ENCODE measurements at regions not wholly inside any gene's neighbourhood (a gene's known extent, or its start where the extent isn't known, plus 50 kb on each side); places are given as distances from the start of the nearest gene placed in this dataset.

DNA sequence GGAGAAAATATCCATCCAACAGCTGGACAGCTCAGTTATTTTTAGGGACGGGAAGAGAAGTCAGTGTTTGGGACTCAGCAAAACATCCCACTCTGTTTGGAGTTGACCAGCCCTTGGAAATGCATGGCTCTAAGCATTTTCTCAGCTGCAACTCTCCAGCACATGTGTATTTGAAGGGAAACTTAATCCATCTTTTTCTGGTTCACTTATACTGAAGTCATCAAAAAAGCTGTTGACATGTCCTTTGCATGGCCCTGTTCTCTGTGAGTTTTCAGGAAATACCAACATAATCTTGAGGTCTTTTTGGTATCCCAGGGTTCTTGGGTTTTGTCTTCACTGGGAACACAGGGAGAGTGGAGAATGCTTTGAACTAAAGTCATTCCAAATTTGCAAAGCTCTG is 91.9 kb upstream of the CELF4 start:
- Histone ChIP-seq H3K27ac (ENCODE audit: low read length) (no peak overlapping the region), H3K4me1 (ENCODE audit: control insufficient read depth, insufficient read depth, low read length) (no peaks in the 10 kb centered on the region), H3K9me3 (ENCODE audit: control insufficient read depth, low read length) (no peaks in the 10 kb centered on the region), H3K27me3 (ENCODE audit: control insufficient read depth, insufficient read depth) (no peaks in the 10 kb centered on the region), H3K4me3 (ENCODE audit: low read length) (no peak overlapping the region)
- intact Hi-C loops (cut with DNase I) = no loop called here
- ATAC-seq = no peak
- DNase-seq = no peak
- 32% methylated on average over 1 of the region's 1 CpG for WGBS

DNA sequence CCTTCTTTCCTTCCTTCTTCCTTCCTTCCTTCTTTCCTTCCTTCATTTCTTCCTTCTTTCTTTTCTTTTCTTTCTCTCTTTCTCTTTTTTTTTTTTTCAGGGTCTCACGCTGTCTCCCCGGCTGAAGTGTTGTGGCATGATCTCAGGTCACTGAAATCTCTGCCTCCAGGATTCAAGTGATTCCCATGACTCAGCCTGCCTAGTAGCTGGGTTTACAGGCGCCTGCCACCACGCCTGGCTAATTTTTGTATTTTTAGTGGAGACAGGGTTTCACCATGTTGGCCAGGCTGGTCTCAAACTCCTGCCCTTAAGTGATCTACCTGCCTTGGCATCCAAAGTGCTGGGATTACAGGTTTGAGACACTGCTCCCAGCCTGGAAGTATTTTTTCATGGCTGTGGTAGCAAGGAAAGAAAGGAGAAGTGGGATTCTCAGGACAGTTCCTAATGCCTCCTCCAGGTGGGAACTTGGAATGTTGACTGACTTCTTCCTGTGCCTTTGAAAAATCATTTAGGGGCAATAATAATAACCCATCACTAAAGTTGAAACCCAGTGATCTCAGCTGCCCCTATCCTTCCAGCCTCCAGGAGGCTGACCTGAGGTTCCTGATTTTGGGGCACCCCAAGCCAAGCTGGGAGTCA is 89.3 kb upstream of the CELF4 start:
- H3K9me3 ChIP-seq (ENCODE audit: control insufficient read depth, low read length) = no peaks in the 10 kb centered on the region
- 81% methylated on average over 4 of the region's 4 CpGs for WGBS
- no peak for ATAC-seq

GRCh38 chr18:37654034-37654433 is 88.4 kb upstream of the CELF4 start:
- intact Hi-C loops (cut with DNase I) = no loop called here
- Histone ChIP-seq H3K9me3 (ENCODE audit: control insufficient read depth, low read length) (no peaks in the 10 kb centered on the region), H3K27ac (ENCODE audit: low read length) (no peak overlapping the region), H3K27me3 (ENCODE audit: control insufficient read depth, insufficient read depth) (no peaks in the 10 kb centered on the region), H3K4me3 (ENCODE audit: low read length) (no peak overlapping the region), H3K4me1 (ENCODE audit: control insufficient read depth, insufficient read depth, low read length) (no peaks in the 10 kb centered on the region)
- DNase-seq = no peak
- 47% methylated on average over 3 of the region's 3 CpGs for WGBS
- no peak for ATAC-seq

More for the DNA sequence above, 89.3 kb upstream of the CELF4 start:
- Histone ChIP-seq H3K4me3 (ENCODE audit: low read length) (no peak overlapping the region), H3K27ac (ENCODE audit: low read length) (no peak overlapping the region), H3K27me3 (ENCODE audit: control insufficient read depth, insufficient read depth) (no peaks in the 10 kb centered on the region), H3K4me1 (ENCODE audit: control insufficient read depth, insufficient read depth, low read length) (no peaks in the 10 kb centered on the region)
- DNase-seq = no peak
- intact Hi-C loops (cut with DNase I) = no loop called here

DNA sequence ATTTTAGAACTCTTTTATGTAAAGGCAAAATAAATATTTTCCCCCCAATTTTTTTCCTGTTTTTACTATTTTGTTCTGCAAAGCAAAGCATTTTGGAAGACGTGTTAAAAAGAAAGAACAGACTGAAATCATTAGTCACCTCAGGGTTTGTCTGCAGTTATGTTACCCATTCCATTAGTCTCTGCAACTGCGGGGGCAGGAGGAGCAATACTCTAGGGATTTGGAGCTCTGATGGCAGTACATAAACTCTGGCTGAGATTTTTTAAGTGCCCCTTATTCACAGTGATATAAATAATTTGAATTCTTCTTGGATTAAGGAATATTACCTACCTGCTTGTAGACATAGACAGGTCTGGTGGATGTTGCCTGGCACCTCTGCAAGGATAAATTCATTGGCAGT is 88.0 kb upstream of the CELF4 start:
- Histone ChIP-seq H3K4me3 (ENCODE audit: low read length) (no peak overlapping the region), H3K4me1 (ENCODE audit: control insufficient read depth, insufficient read depth, low read length) (no peaks in the 10 kb centered on the region), H3K27ac (ENCODE audit: low read length) (no peak overlapping the region), H3K9me3 (ENCODE audit: control insufficient read depth, low read length) (no peaks in the 10 kb centered on the region), H3K27me3 (ENCODE audit: control insufficient read depth, insufficient read depth) (no peaks in the 10 kb centered on the region)
- 47% methylated on average over 2 of the region's 2 CpGs for WGBS
- intact Hi-C loops (cut with DNase I) = no loop called here
- ATAC-seq = no peak
- no peak for DNase-seq

GRCh38 chr18:37649930-37650329 is 84.3 kb upstream of the CELF4 start:
- H3K4me1 ChIP-seq (ENCODE audit: control insufficient read depth, insufficient read depth, low read length) = no peaks in the 10 kb centered on the region
- WGBS = 85% methylated on average over 1 of the region's 1 CpG
- ATAC-seq (no peak), DNase-seq (no peak)
- H3K27ac ChIP-seq (ENCODE audit: low read length) = no peak overlapping the region
- H3K4me3 ChIP-seq (ENCODE audit: low read length) = no peak overlapping the region
- H3K9me3 ChIP-seq (ENCODE audit: control insufficient read depth, low read length) = no peaks in the 10 kb centered on the region
- intact Hi-C loops (cut with DNase I) = no loop called here
- H3K27me3 ChIP-seq (ENCODE audit: control insufficient read depth, insufficient read depth) = no peaks in the 10 kb centered on the region

- intact Hi-C loops (cut with DNase I) = no loop called here
- DNase-seq = no peak
- H3K4me1 ChIP-seq (ENCODE audit: control insufficient read depth, insufficient read depth, low read length) = no peaks in the 10 kb centered on the region
- ATAC-seq = no peak
- H3K27ac ChIP-seq (ENCODE audit: low read length) = no peak overlapping the region
- no peaks in the 10 kb centered on the region for H3K9me3 ChIP-seq (ENCODE audit: control insufficient read depth, low read length)
- no peaks in the 10 kb centered on the region for H3K27me3 ChIP-seq (ENCODE audit: control insufficient read depth, insufficient read depth)
- H3K4me3 ChIP-seq (ENCODE audit: low read length) = no peak overlapping the region
Measured at GRCh38 chr18:37649416-37649815, 83.8 kb upstream of the CELF4 start.

GRCh38 chr18:37641573-37641972 is 76.0 kb upstream of the CELF4 start:
- no peak overlapping the region for H3K4me3 ChIP-seq (ENCODE audit: low read length)
- 84% methylated on average over 2 of the region's 2 CpGs for WGBS

GRCh38 chr18:37640504-37640903 is 74.9 kb upstream of the CELF4 start:
- Histone ChIP-seq H3K27me3 (ENCODE audit: control insufficient read depth, insufficient read depth) (no peaks in the 10 kb centered on the region), H3K4me3 (ENCODE audit: low read length) (no peak overlapping the region), H3K9me3 (ENCODE audit: control insufficient read depth, low read length) (no peaks in the 10 kb centered on the region), H3K27ac (ENCODE audit: low read length) (no peak overlapping the region), H3K4me1 (ENCODE audit: control insufficient read depth, insufficient read depth, low read length) (no peaks in the 10 kb centered on the region)
- DNase-seq (no peak), ATAC-seq (no peak)
- intact Hi-C loops (cut with DNase I) = no loop called here

More at GRCh38 chr18:37641573-37641972, 76.0 kb upstream of the CELF4 start:
- Histone ChIP-seq H3K27ac (ENCODE audit: low read length) (no peak overlapping the region), H3K27me3 (ENCODE audit: control insufficient read depth, insufficient read depth) (no peaks in the 10 kb centered on the region), H3K4me1 (ENCODE audit: control insufficient read depth, insufficient read depth, low read length) (no peaks in the 10 kb centered on the region), H3K9me3 (ENCODE audit: control insufficient read depth, low read length) (no peaks in the 10 kb centered on the region)
- no peak for DNase-seq
- no peak for ATAC-seq
- intact Hi-C loops (cut with DNase I) = no loop called here

DNA sequence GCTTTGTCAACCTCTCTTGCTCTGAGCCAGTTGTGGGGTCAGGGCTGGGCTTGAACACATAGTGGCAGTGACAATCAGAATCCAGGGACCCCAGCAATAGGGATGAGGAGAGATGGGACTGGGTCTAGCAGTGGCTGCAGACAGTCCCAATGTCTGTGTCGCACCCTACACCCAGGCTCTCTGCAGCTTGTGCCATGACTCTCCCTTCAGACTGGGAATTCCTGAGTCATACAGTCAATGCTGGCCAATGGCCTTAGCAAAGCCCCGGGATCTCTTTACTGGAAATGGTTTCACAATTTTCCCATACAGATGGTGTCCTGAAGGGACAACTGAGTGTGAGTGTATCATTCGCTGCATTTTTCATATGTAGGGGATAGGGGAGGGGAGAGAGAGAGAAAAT is 74.2 kb upstream of the CELF4 start:
- Histone ChIP-seq H3K27ac (ENCODE audit: low read length) (no peak overlapping the region), H3K4me1 (ENCODE audit: control insufficient read depth, insufficient read depth, low read length) (no peaks in the 10 kb centered on the region), H3K4me3 (ENCODE audit: low read length) (no peak overlapping the region), H3K27me3 (ENCODE audit: control insufficient read depth, insufficient read depth) (no peaks in the 10 kb centered on the region), H3K9me3 (ENCODE audit: control insufficient read depth, low read length) (no peaks in the 10 kb centered on the region)
- intact Hi-C loops (cut with DNase I) = no loop called here
- DNase-seq (no peak), ATAC-seq (no peak)
- whole genome bisulfite sequencing = 78% methylated on average over 3 of the region's 3 CpGs

- H3K27me3 ChIP-seq (ENCODE audit: control insufficient read depth, insufficient read depth) = no peaks in the 10 kb centered on the region
- ATAC-seq = no peak
- intact Hi-C loops (cut with DNase I) = no loop called here
- no peaks in the 10 kb centered on the region for H3K4me1 ChIP-seq (ENCODE audit: control insufficient read depth, insufficient read depth, low read length)
- 75% methylated on average over 4 of the region's 4 CpGs for WGBS
- no peaks in the 10 kb centered on the region for H3K9me3 ChIP-seq (ENCODE audit: control insufficient read depth, low read length)
- no peak for DNase-seq
- no peak overlapping the region for H3K27ac ChIP-seq (ENCODE audit: low read length)
- H3K4me3 ChIP-seq (ENCODE audit: low read length) = no peak overlapping the region
Measured at GRCh38 chr18:37637478-37637850, 71.9 kb upstream of the CELF4 start.

- 82% methylated on average over 8 of the region's 8 CpGs for WGBS
- ATAC-seq = no peak
- H3K4me3 ChIP-seq (ENCODE audit: low read length) = no peak overlapping the region
- DNase-seq = no peak
- no peaks in the 10 kb centered on the region for H3K27me3 ChIP-seq (ENCODE audit: control insufficient read depth, insufficient read depth)
- no peaks in the 10 kb centered on the region for H3K9me3 ChIP-seq (ENCODE audit: control insufficient read depth, low read length)
- intact Hi-C loops (cut with DNase I) = no loop called here
- no peak overlapping the region for H3K27ac ChIP-seq (ENCODE audit: low read length)
- H3K4me1 ChIP-seq (ENCODE audit: control insufficient read depth, insufficient read depth, low read length) = no peaks in the 10 kb centered on the region
Measured at GRCh38 chr18:37636831-37637477, 71.4 kb upstream of the CELF4 start.

- Histone ChIP-seq H3K4me1 (ENCODE audit: control insufficient read depth, insufficient read depth, low read length) (no peaks in the 10 kb centered on the region), H3K27ac (ENCODE audit: low read length) (no peak overlapping the region), H3K9me3 (ENCODE audit: control insufficient read depth, low read length) (no peaks in the 10 kb centered on the region), H3K4me3 (ENCODE audit: low read length) (no peak overlapping the region), H3K27me3 (ENCODE audit: control insufficient read depth, insufficient read depth) (no peaks in the 10 kb centered on the region)
- DNase-seq (no peak), ATAC-seq (no peak)
- intact Hi-C loops (cut with DNase I) = no loop called here
- WGBS = 70% methylated on average over 2 of the region's 2 CpGs
Measured at GRCh38 chr18:37634516-37634915, 68.9 kb upstream of the CELF4 start.
